Lower leg skin (tissue), 4 donors: ENCODE measurements at regions not wholly inside any gene's neighbourhood (a gene's known extent, or its start where the extent isn't known, plus 50 kb on each side); places are given as distances from the start of the nearest gene placed in this dataset.

Source experiments
- DNase-seq, 2 donors: peaks; one replicate each; pipeline ENCODE4 v3.0.0-alpha.2; 2019; ENCODE audit warnings: low spot score in 2 of 2
- H3K4me3 ChIP-seq: fragments of 200-600 bp; sonication (generic); 2 replicates; pipeline ENCODE4 v1.5.1; 2017; ENCODE audit warnings: mild to moderate bottlenecking, low read depth; ENCODE audit not compliant: poor library complexity, severe bottlenecking
- CTCF ChIP-seq, 3 donors: fragments of 450-650 bp; IDR thresholded peaks; one replicate each; pipeline ENCODE4 v1.5.1; 2016; ENCODE audit warnings: antibody characterized with exemption in 3 of 3, mild to moderate bottlenecking in 3 of 3, moderate library complexity in 2 of 3
- POLR2A ChIP-seq, 2 donors: fragments of 450-650 bp; IDR thresholded peaks; one replicate each; pipeline ENCODE4 v1.6.1; 2016 to 2017; ENCODE audit warnings: antibody characterized with exemption in 2 of 2, mild to moderate bottlenecking in 1 of 2, moderate library complexity in 1 of 2
- WGBS, 2 donors: methylation state at CpG; one replicate each; pipeline ENCODE4 v1.1.5; 2018; 5-methylcytosine and 5-hydroxymethylcytosine counted together
- intact Hi-C: fragments of 100-400 bp; cut with DNase I; formaldehyde crosslinking; loops from one replicate; pipeline ENCODE4 v1.15.0; 2023; ENCODE audit warnings: low total_unique reads

GRCh38 chr14:49427117-49427516, 159.1 kb downstream of the RPS29 start:
- no peak for TF ChIP-seq CTCF (IDR thresholded peaks at IDR 0.05)
- no peak for TF ChIP-seq POLR2A (IDR thresholded peaks at IDR 0.05)
- WGBS, 2 donors = 26 to 37% methylated on average over 8 of the region's 8 CpGs
- no peak overlapping the region for H3K4me3 ChIP-seq
- no peak for DNase-seq
- intact Hi-C loops = no loop called here

GRCh38 chr14:49425921-49426320, 160.3 kb downstream of the RPS29 start:
- intact Hi-C loops = no loop called here
- WGBS, 2 donors = 43 to 69% methylated on average over 1 of the region's 1 CpG
- no peak for DNase-seq
- TF ChIP-seq CTCF (IDR thresholded peaks at IDR 0.05) = no peak
- TF ChIP-seq POLR2A (IDR thresholded peaks at IDR 0.05) = no peak
- H3K4me3 ChIP-seq = no peak overlapping the region

GRCh38 chr14:49424436-49425331, 161.5 kb downstream of the RPS29 start:
- no peak for TF ChIP-seq POLR2A (IDR thresholded peaks at IDR 0.05)
- TF ChIP-seq CTCF (IDR thresholded peaks at IDR 0.05) = no peak
- no peak overlapping the region for H3K4me3 ChIP-seq
- DNase-seq = no peak
- intact Hi-C loops = no loop called here
- WGBS, 2 donors = 72 to 81% methylated on average over 4 of the region's 4 CpGs

- intact Hi-C loops = no loop called here
- no peak overlapping the region for H3K4me3 ChIP-seq
- WGBS, 2 donors = 87 to 94% methylated on average over 3 of the region's 3 CpGs
- DNase-seq = no peak
- no peak for TF ChIP-seq CTCF (IDR thresholded peaks at IDR 0.05)
- TF ChIP-seq POLR2A (IDR thresholded peaks at IDR 0.05) = no peak
Measured at GRCh38 chr14:49420201-49420600, 166.0 kb downstream of the RPS29 start.

GRCh38 chr14:49418789-49419188, 167.4 kb downstream of the RPS29 start:
- H3K4me3 ChIP-seq = no peak overlapping the region
- DNase-seq = no peak
- intact Hi-C loops = no loop called here
- 80 to 82% methylated on average over 4 of the region's 4 CpGs for WGBS, 2 donors
- no peak for TF ChIP-seq POLR2A (IDR thresholded peaks at IDR 0.05)

GRCh38 chr14:49417790-49418189, 168.4 kb downstream of the RPS29 start:
- intact Hi-C loops = no loop called here
- no peak for TF ChIP-seq POLR2A (IDR thresholded peaks at IDR 0.05)
- no peak for TF ChIP-seq CTCF (IDR thresholded peaks at IDR 0.05)
- H3K4me3 ChIP-seq = no peak overlapping the region

More at GRCh38 chr14:49417790-49418189, 168.4 kb downstream of the RPS29 start:
- no peak for DNase-seq
